Kidney (tissue), 13 donors: ENCODE measurements at regions not wholly inside any gene's neighbourhood (a gene's known extent, or its start where the extent isn't known, plus 50 kb on each side); places are given as distances from the start of the nearest gene placed in this dataset.

ENCODE experiments used
- DNase-seq, 5 donors: peaks; one replicate each; pipeline ENCODE4 v3.0.0-alpha.2; 2013 to 2020
- FAIRE-seq: peaks from 2 replicates; lab custom pipeline; 2012; peaks lifted over from hg19 to GRCh38; lab: Jason Lieb, UNC
- H3K27ac ChIP-seq, 2 donors: one replicate each; pipeline ENCODE4 v1.7.0; 2013; ENCODE audit warnings: low read depth in 2 of 2, low read length in 2 of 2, inconsistent platforms in 1 of 2
- H3K27me3 ChIP-seq: one replicate; pipeline ENCODE4 v1.7.1; 2013; ENCODE audit warnings: low read length, inconsistent platforms; ENCODE audit not compliant: control insufficient read depth, insufficient read depth
- H3K36me3 ChIP-seq, 3 donors: one replicate each; pipeline versions ENCODE4 v1.7.0 to v1.7.1; 2013; ENCODE audit warnings: low read length in 3 of 3, control low read depth in 1 of 3, inconsistent platforms in 1 of 3; ENCODE audit not compliant: insufficient read depth in 3 of 3, control insufficient read depth in 2 of 3
- H3K4me1 ChIP-seq, 3 donors: one replicate each; pipeline versions ENCODE4 v1.7.0 to v1.7.1; 2013; ENCODE audit warnings: low read length in 3 of 3, inconsistent platforms in 1 of 3, low read depth in 1 of 3; ENCODE audit not compliant: control insufficient read depth in 2 of 3, insufficient read depth in 2 of 3
- H3K4me3 ChIP-seq, 3 donors: one replicate each; pipeline versions ENCODE4 v1.7.0 to v1.8.1; 2013; ENCODE audit warnings: low read length in 3 of 3, control low read depth in 1 of 3, inconsistent platforms in 1 of 3
- H3K9ac ChIP-seq, 3 donors: one replicate each; pipeline versions ENCODE4 v1.7.0 to v1.7.1; 2013; ENCODE audit warnings: low read length in 3 of 3, control low read depth in 1 of 3, inconsistent platforms in 1 of 3
- H3K9me3 ChIP-seq, 3 donors: one replicate each; pipeline versions ENCODE4 v1.7.0 to v1.7.1; 2013; ENCODE audit warnings: low read length in 3 of 3, control low read depth in 1 of 3, inconsistent platforms in 1 of 3; ENCODE audit not compliant: control insufficient read depth in 2 of 3, insufficient read depth in 1 of 3
- CTCF ChIP-seq: IDR thresholded peaks from 3 replicates; pipeline ENCODE4 v1.5.1; 2012; ENCODE audit warnings: mild to moderate bottlenecking, moderate library complexity, borderline replicate concordance; ENCODE audit not compliant: insufficient read depth; ENCODE audit errors: extremely low read depth
- intact Hi-C: fragments of 100-400 bp; cut with DNase I; formaldehyde crosslinking; loops from one replicate; pipeline ENCODE4 v1.11.1; 2022
- donor health status: control.
- donor health status: control.
- donor health status: control.
- donor health status: control.
- donor health status: control.
- donor health status: DM: yes; HTN: yes; CAD: no.
- donor health status: Normal renal cell carcinoma (clear cell type).

DNA sequence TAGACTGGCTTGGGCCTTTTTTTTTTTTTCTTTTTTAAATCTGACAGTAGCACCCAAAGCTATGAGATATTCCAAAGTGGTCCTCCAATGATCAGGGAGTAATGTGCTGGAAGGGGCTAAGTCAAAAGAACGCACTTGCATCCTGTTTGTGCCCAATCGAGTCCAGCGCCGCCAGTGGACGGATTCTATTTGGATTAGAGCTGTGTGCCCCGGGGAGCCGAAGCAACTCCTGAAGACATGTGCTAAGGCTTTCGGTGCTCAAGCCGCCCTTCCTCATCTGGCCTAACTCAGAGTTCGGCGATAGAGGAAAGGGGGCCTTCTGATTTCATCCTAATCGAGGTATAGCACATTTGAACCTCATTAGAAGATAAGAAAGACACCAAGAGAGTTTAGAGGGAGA is 147.8 kb upstream of the NECTIN1 start:
- intact Hi-C loops, result no loop called here
- no peaks in the 10 kb centered on the region for H3K27me3 ChIP-seq
- H3K4me1 ChIP-seq, result no peaks in the 10 kb centered on the region
- no peaks in the 10 kb centered on the region for H3K36me3 ChIP-seq
- FAIRE-seq, result no peak
- no peak for TF ChIP-seq CTCF
- H3K4me3 ChIP-seq, result no peak overlapping the region
- no peak overlapping the region for H3K27ac ChIP-seq
- H3K9me3 ChIP-seq, result no peaks in the 10 kb centered on the region
- peak in 1 of 5 donors; percentile 50 for DNase-seq
- H3K9ac ChIP-seq, result no peak overlapping the region

GRCh38 chr11:119875841-119876600 is 147.0 kb upstream of the NECTIN1 start:
- Histone ChIP-seq H3K9ac (no peak overlapping the region), H3K4me1 (no peaks in the 10 kb centered on the region), H3K36me3 (no peaks in the 10 kb centered on the region), H3K27me3 (no peaks in the 10 kb centered on the region), H3K4me3 (no peak overlapping the region), H3K9me3 (no peaks in the 10 kb centered on the region), H3K27ac (no peak overlapping the region)
- TF ChIP-seq CTCF, result no peak
- DNase-seq, result peak in 1 of 5 donors; percentile 33
- intact Hi-C loops, result no loop called here
- no peak for FAIRE-seq

GRCh38 chr11:119874660-119875238 is 145.7 kb upstream of the NECTIN1 start:
- peak in 1 of 5 donors; percentile 17 for DNase-seq
- no peaks in the 10 kb centered on the region for H3K27me3 ChIP-seq
- no peak overlapping the region for H3K4me3 ChIP-seq
- no peak for FAIRE-seq
- no peaks in the 10 kb centered on the region for H3K4me1 ChIP-seq
- intact Hi-C loops, result no loop called here
- no peaks in the 10 kb centered on the region for H3K9me3 ChIP-seq
- no peak for TF ChIP-seq CTCF
- H3K9ac ChIP-seq, result no peak overlapping the region
- H3K36me3 ChIP-seq, result no peaks in the 10 kb centered on the region
- H3K27ac ChIP-seq, result no peak overlapping the region
